NCI-H226 (cell line): ENCODE measurements at regions not wholly inside any gene's neighbourhood (a gene's known extent, or its start where the extent isn't known, plus 50 kb on each side); places are given as distances from the start of the nearest gene placed in this dataset.
"Not testable (repeated sequence)": the region's sequence is repeated elsewhere in the genome, so short reads cannot be mapped to it uniquely, and the experiment has no call there.

Experiments
- DNase-seq: peaks from one replicate; pipeline ENCODE4 v3.0.0-alpha.2; 2015

DNA sequence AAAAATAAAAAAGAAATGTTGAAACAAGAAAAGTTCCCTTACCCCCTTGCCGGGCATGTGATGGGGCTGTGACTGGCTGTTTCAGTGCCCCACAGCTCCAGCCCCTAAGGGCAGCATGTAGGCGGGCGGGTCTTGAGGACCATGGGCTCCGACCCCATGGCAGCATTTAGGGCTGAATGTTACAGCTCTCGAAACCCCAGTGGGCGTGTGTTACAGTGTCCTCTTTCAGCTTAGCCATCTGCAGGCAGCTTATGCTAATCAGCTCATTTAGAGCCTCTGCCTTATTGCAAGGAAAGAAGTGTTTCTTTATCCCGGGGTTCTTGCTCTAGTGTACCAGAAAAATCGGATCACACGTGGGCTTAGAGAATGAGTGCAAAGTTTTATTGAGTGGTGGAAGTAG lies 497.4 kb upstream of the CYLC2 start:
- DNase-seq: no peak

DNA sequence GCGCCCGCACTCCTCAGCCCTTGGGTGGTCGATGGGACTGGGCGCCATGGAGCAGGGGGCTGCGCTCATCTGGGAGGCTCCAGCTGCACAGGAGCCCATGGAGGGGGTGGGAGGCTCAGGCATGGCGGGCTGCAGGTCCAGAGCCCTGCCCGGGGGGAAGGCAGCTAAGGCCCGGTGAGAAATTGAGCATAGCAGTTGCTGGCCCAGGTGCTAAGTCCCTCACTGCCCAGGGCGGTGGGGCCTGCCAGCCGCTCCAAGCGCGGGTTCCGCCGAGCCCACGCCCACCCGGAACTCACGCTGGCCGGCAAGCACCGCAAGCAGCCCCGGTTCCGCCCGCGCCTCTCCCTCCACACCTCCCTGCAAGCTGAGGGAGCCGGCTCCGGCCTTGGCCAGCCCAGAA lies 508.2 kb upstream of the CYLC2 start:
- not testable (repeated sequence) for DNase-seq

GRCh38 chr9:102483651-102484050 lies 511.5 kb upstream of the CYLC2 start:
- no peak for DNase-seq

- no peak for DNase-seq
Observed at GRCh38 chr9:102482776-102483175, 512.4 kb upstream of the CYLC2 start.

DNA sequence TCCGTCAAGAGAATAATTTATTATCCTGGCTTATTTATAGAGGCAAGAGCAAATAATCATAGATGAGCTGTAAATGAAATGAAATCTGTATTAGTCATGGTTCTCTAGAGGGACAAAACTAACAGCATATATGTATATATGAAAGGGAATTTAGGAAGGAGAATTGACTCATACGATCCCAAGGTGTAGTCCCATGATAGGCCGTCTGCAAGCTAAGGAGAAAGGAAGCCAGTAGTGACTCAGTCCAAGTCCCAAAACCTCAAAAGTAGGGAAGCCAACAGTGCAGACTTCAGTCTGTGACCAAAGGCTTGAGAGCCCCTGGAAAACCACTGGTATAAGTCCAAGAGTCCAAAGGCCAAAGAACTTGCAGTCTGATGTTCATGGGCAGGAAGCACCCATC lies 515.9 kb upstream of the CYLC2 start:
- DNase-seq: no peak

DNA sequence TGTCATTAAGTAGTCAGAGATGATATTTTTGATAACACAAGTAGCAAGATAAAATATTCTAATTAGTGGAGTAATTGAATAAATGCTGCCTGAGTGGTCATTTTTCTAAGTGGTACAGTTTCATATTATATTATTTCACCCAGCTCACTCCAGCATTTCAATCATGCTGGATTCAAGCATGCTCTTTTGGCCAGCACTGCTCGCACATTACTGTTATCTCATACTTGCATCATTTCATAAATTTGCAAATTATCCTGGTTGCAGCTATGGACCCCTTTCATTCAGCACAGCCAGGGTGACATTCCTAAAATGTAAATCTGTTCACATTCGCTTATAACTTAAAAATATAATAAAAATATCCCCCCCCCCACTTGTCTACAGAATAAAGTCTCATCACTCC lies 520.8 kb upstream of the CYLC2 start:
- DNase-seq: no peak

DNA sequence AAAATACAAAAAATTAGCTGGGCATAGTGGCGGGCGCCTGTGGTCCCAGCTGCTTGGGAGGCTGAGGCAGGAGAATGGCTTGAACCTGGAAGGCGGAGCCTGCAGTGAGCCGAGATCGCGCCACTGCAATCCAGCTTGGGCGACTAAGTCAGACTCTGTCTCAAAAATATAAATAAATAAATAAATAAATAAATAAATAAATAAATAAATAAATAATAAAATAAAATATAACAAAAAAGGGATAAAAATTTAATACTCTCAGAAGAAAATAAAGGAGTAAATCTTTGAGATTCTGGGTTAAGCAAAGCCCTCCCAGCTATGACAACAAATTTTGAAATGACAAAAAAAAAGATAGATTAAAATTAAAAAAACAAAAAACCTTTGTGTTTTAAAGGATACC lies 525.7 kb upstream of the CYLC2 start:
- not testable (repeated sequence) for DNase-seq

DNA sequence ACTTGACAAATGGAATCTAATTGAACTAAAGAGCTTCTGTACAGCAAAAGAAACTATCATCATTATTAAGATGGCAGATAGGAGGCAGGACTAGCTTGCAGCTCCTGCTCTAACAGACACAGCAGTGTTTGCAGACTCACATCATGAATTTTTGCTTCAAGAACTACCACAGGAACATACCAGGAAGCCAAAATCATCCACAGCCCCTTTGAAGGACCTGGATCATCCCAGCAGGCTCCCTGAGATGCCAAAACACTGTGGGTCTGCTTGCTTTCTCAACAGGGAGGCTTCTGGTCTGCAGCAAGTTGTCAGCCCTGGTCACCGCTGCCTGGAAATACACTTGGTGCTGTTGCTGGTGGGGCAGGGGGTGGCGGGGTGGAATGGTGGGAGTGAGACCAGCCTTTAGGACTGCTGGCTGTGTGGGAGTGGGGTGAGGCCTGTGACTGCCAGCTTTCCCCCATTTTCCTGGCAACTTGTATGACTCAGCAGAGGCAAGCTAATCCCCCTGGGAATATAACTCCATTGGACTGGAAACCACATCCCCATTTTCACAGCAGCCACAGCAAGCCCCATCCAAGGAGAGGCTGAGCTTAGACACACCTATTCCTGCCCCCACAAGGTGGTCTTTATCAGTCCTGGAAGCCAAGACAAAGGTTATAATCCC lies 533.8 kb upstream of the CYLC2 start:
- no peak for DNase-seq

GRCh38 chr9:102459828-102460227 lies 535.3 kb upstream of the CYLC2 start:
- no peak for DNase-seq

DNA sequence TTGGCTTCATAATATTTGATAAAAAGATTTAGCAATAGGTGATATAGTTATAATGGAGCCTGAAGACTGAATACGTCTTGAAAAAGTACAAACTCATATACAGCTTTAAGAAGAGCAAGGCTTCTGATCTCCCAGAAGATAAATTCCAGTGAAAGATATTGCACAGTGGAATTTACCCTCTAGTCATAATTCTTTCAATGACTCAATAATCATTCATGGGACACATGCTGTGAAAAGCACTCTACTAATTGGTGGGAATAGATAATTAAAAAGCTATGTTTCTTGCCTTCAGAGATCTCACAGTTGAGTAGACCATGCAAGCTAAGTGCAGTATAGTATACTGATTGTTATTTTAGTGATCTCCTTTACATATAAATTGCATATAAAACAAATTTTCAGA lies 538.6 kb upstream of the CYLC2 start:
- no peak for DNase-seq

DNA sequence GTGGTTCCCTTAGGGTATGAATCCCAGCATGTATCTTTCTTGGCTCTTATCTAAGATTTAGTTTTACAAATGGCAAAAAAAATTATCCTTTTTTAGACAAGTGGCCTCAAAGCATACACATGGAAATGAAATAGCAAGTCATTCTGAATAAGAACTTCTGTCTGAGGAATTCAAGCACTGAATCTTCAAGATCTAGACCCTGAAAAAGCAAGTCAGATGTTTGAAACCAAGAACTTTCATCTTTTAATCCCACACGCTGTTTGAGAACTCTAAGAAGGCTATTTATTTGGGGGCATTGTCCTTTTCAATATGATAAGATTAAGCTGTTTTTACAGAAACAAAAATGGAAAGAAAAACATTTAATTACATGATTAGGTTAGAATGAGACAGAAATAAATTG lies 549.2 kb upstream of the CYLC2 start:
- no peak for DNase-seq

- DNase-seq: no peak
Observed at GRCh38 chr9:102445181-102445747, 549.9 kb upstream of the CYLC2 start.

GRCh38 chr9:102439583-102439982 lies 555.5 kb upstream of the CYLC2 start:
- DNase-seq: no peak

GRCh38 chr9:102436599-102436998 lies 558.5 kb upstream of the CYLC2 start:
- DNase-seq: not testable (repeated sequence)

DNA sequence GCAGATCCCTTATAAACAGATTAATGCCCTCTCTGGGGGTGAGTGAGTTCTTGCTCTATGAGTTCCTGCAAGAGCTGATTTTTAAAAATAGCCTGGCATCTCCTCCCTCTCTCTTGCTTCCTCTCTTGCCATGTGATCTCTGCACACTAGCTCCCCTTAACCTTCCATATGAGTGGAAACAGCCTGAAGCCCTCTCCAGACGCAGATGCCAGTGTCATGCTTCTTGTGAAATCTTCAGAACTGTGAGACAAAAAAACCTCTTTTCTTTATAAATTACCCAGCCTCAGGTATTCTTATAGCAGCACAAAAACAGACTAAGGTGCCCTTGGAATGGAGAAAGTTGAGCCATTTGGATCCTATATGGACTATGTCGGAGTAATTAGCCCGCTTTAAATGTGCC lies 559.7 kb upstream of the CYLC2 start:
- DNase-seq: no peak

DNA sequence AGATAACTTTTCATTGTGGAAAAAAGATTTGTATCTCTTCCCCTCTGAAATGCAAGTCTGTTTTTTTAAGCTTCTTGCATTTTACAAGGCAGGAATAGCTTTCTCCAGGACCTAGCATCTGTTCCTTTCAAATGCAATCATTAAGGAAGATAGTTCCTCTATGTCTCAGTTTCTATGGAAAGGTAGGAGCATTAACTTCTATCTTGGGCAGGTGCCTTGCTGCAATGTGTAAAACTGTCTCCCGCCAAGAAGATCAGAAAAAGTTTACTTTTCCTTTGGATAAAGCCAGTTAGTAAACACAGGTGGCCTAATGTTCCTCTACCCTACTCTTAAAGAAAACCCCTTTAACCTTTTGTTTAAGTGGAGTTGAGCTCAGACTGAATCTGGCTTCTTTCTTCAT lies 560.6 kb upstream of the CYLC2 start:
- no peak for DNase-seq

DNA sequence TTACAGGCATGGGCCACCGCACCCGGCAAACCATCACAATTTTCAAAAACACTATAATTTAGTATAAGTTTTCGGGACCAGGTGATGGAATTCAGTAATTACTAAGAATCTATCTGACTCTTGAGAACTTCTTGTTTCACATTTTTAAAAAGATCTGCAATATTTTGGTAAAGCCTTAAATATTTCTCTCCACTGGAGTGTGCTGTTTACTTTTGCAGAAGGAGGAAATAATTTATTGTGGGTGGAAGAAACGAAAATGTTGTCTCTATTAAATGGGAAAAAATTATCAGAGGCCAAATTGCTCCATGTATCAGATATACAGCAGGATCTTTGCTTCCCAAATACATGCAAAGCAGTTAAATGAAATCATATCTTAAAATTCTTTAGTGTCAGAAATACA lies 566.8 kb upstream of the CYLC2 start:
- no peak for DNase-seq

DNA sequence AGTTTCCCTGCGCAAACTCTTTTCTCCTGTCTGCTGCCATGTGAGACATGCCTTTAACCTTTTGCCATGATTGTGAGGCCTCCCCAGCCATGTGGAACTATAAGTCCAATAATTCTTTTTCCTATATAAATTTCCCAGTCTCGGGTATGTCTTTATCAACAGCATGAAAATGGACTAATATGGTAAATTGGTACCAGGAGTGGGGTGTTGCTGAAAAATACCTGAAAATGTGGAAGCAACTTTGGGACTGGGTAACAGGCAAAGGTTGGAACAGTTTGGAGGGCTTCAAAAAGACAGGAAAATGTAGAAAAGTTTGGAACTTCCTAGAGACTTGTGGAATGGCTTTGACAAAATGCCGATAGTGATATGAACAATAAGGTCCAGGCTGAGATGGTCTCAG lies 578.9 kb upstream of the CYLC2 start:
- DNase-seq: not testable (repeated sequence)

DNA sequence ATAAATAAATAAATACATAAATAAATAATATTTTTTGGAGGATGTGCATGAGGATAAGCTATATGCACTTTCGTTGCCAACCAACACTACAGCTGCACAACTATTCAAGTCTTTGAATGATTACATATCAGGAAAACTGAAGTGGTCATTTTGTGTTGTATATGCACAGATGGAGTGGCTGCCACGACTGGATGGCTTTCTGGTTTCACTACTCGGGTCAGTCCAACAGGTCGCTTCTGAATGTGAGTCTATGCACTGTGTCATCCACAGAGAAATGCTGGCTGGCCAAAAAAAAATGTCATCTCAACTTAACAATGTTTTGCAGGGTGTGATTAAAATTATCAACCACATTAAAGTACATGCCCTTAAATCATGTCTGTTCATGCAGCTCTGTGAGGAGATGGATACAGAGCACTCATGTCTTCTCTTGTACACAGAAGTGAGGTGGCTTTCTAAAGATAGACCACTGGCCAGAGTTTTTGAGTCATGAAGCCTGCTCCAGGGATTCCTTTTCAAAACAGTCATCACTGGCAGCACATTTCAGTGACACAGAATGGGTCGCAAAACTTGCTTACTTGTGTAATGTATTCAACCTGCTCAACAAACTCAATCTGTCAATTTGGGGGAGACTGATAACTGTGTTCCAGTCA lies 589.8 kb upstream of the CYLC2 start:
- DNase-seq: no peak

- DNase-seq: no peak
Observed at GRCh38 chr9:102403514-102403913, 591.6 kb upstream of the CYLC2 start.

DNA sequence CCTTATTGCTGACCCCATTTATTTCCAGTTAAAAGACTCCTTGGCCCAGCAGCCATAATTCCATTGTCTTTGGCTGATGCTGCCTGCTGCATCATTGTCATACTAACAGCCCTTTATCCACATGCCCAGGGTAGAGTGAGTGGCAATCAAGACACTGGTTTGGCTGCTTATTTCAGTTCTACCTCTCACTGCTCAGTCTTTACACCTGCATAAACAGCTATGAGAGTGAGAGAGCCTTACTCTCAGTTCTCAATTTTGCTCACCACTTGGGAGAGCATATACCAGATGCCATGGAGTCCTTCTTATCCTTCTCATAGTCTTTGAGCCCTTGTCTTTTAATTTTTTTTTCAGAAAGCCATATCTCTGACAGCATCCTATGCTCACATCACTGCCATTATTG lies 596.9 kb upstream of the CYLC2 start:
- no peak for DNase-seq

GRCh38 chr9:102385620-102386019 lies 609.5 kb upstream of the CYLC2 start:
- not testable (repeated sequence) for DNase-seq

DNA sequence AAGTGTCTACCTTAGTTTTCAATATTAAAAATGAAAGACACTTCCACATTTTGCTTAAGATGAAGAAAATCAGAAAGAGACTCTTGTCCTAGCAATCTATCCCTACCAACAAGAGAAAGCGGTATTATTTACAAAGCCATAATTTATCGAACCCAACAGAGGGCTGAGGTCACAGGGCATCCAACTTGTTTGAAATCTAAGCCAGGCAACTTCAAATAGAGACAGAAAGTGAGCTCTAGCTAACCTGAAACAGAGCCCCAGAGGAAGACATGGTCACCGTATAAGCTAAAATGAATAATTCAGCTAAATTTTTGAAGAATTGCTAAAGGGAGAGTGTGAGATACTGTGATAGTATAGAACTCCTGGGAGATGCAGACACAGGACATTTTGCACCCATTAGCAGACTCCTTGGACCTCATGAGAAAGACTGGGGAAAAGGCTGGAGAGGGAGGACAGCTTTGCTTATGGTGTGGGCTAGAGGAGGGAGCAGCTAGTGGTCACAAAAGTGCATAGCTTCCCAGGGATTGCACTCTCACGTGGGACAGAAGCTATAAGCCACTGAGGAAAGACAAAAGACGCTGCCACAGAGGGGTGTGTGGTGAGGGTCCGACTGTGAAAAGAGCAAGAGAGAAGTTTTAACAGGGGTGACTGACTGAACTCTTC lies 624.2 kb upstream of the GRIN3A start:
- DNase-seq: no peak

- DNase-seq: no peak
Observed at GRCh38 chr9:102360846-102361245, 622.4 kb upstream of the GRIN3A start.
